Memory B cell (primary cell): ENCODE measurements at regions not wholly inside any gene's neighbourhood (a gene's known extent, or its start where the extent isn't known, plus 50 kb on each side); places are given as distances from the start of the nearest gene placed in this dataset.

ENCODE experiments used
- ATAC-seq: fragments of 150-1000 bp; cut with Tn5 transposase; 2 replicates; pipeline ENCODE4 v1.10.0; 2021; ENCODE audit warnings: low read depth, mild to moderate bottlenecking, moderate library complexity
- DNase-seq, 2 donors: peaks; one replicate each; pipeline ENCODE4 v3.0.0; 2022; ENCODE audit warnings: low spot score in 2 of 2
- H3K27ac Mint-ChIP-seq: one replicate; pipeline ENCODE4 v1.8.0; 2022; ENCODE audit warnings: mild to moderate bottlenecking, moderate library complexity, mixed read lengths
- H3K27me3 Mint-ChIP-seq: one replicate; pipeline ENCODE4 v1.8.0; 2022; ENCODE audit warnings: mixed read lengths
- H3K36me3 Mint-ChIP-seq: one replicate; pipeline ENCODE4 v1.8.0; 2022; ENCODE audit warnings: mild to moderate bottlenecking, mixed read lengths
- H3K4me1 Mint-ChIP-seq: one replicate; pipeline ENCODE4 v1.8.0; 2022; ENCODE audit warnings: mixed read lengths
- H3K4me3 Mint-ChIP-seq: one replicate; pipeline ENCODE4 v1.8.0; 2022; ENCODE audit warnings: mild to moderate bottlenecking, moderate library complexity, mixed read lengths
- H3K9me3 Mint-ChIP-seq: one replicate; pipeline ENCODE4 v1.8.0; 2022; ENCODE audit warnings: mixed read lengths

DNA sequence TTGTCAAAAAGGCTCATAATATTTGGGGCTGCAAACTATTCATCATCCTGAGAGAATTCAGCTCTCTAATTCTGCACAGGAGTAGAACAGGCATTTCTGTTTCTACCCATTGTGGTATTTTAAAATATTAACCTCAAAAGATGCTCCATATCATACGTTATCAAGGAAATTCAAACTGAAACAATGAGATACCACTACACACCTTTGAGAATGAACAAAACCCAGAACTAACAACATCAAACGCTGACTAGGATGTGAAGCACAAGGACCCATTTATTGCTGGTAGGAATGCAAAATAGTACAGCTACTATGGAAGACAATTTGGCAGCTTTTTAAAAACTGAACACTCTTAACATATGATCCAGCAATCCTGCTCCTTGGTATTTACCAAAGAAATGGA lies 171.8 kb downstream of the DUSP6 start:
- Mint-ChIP-seq H3K4me3 (no peak overlapping the region), H3K36me3 (no peaks in the 10 kb centered on the region), H3K27me3 (peaks cover 4% of the 10 kb centered on the region), H3K4me1 (peaks cover 4% of the 10 kb centered on the region), H3K9me3 (no peaks in the 10 kb centered on the region), H3K27ac (no peak overlapping the region)
- ATAC-seq = no peak
- no peak for DNase-seq

GRCh38 chr12:89179983-89180382 lies 172.3 kb downstream of the DUSP6 start:
- H3K9me3 Mint-ChIP-seq = no peaks in the 10 kb centered on the region
- H3K4me3 Mint-ChIP-seq = no peak overlapping the region
- H3K4me1 Mint-ChIP-seq = peaks cover 4% of the 10 kb centered on the region
- DNase-seq = no peak
- no peaks in the 10 kb centered on the region for H3K36me3 Mint-ChIP-seq
- H3K27ac Mint-ChIP-seq = no peak overlapping the region
- no peak for ATAC-seq
- peaks cover 4% of the 10 kb centered on the region for H3K27me3 Mint-ChIP-seq

DNA sequence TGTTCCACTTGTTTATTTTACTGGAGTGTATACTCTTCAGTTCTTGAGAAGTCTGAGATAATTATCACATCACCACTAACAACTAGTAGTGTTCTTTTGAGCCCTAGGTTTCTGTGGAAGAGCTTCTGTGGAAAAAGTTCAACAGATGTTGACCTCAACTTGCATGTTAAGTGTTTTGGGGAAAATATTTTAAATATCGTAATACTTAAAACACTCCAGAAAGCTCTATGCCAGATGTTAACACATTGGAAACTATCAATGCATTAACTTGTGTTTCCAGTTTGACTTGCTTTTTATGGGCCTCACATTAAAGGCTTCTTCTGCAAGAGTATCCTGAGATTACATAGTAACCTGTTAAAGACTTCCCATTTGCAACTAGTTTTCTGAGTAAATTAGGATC lies 173.1 kb downstream of the DUSP6 start:
- ATAC-seq (no peak), DNase-seq (no peak)
- no peak overlapping the region for H3K27ac Mint-ChIP-seq
- no peaks in the 10 kb centered on the region for H3K36me3 Mint-ChIP-seq
- no peak overlapping the region for H3K4me3 Mint-ChIP-seq
- H3K27me3 Mint-ChIP-seq = peaks cover 4% of the 10 kb centered on the region
- peaks cover 4% of the 10 kb centered on the region for H3K4me1 Mint-ChIP-seq
- H3K9me3 Mint-ChIP-seq = no peaks in the 10 kb centered on the region

GRCh38 chr12:89177802-89178395 lies 174.4 kb downstream of the DUSP6 start:
- ATAC-seq (no peak), DNase-seq (no peak)
- no peak overlapping the region for H3K27ac Mint-ChIP-seq
- H3K4me1 Mint-ChIP-seq = peaks cover 4% of the 10 kb centered on the region
- H3K9me3 Mint-ChIP-seq = no peaks in the 10 kb centered on the region
- no peak overlapping the region for H3K4me3 Mint-ChIP-seq
- no peaks in the 10 kb centered on the region for H3K36me3 Mint-ChIP-seq
- H3K27me3 Mint-ChIP-seq = peaks cover 4% of the 10 kb centered on the region

DNA sequence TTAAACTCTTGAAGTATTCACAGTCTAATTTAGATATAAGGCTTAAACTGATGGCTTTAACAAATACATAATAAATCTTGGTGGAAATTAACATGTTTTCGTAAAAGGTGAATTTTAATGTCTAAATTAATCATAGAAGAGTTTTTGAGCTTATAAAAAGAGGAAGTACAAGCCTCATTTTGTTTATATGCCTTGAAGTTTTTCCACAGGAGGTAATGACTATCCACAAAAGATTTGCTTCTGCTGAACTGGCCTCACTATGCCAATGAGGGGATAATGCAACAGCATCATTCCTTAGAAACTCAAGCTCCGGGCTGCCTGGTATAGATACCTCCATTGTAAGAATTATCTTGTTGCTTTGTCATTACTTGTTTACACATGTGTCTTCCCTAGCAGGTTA lies 175.6 kb downstream of the DUSP6 start:
- peaks cover 2% of the 10 kb centered on the region for H3K4me1 Mint-ChIP-seq
- no peak overlapping the region for H3K27ac Mint-ChIP-seq
- peaks cover 3% of the 10 kb centered on the region for H3K36me3 Mint-ChIP-seq
- no peaks in the 10 kb centered on the region for H3K9me3 Mint-ChIP-seq
- DNase-seq (no peak), ATAC-seq (no peak)
- no peak overlapping the region for H3K4me3 Mint-ChIP-seq
- H3K27me3 Mint-ChIP-seq = peaks cover 3% of the 10 kb centered on the region

GRCh38 chr12:89173678-89174077 lies 178.6 kb downstream of the DUSP6 start:
- peaks cover 2% of the 10 kb centered on the region for H3K4me1 Mint-ChIP-seq
- H3K4me3 Mint-ChIP-seq = no peak overlapping the region

DNA sequence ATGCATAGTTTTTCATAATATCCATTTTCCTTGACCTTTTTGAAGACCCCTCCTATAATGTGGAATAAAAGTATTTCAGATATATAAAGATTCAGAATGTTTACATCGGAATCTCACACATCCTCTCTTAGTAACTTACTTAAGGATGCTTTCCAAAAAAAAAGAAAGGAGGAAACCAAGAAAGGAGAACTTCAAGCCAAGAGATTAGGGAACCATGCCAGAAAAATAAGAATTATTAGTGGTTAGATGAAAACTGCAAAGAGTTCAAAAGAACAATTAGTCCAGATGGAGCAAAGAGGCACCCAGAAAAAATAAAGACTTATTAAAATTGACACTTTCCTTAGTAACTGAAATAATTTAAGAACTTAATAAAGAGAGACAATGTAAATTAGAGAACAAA lies 179.2 kb downstream of the DUSP6 start:
- H3K4me1 Mint-ChIP-seq = peaks cover 5% of the 10 kb centered on the region
- ATAC-seq (no peak), DNase-seq (no peak)
- no peak overlapping the region for H3K27ac Mint-ChIP-seq
- no peaks in the 10 kb centered on the region for H3K27me3 Mint-ChIP-seq
- peaks cover 5% of the 10 kb centered on the region for H3K36me3 Mint-ChIP-seq
- no peak overlapping the region for H3K4me3 Mint-ChIP-seq
- peaks cover 3% of the 10 kb centered on the region for H3K9me3 Mint-ChIP-seq

More at GRCh38 chr12:89173678-89174077, 178.6 kb downstream of the DUSP6 start:
- no peak overlapping the region for H3K27ac Mint-ChIP-seq
- DNase-seq (no peak), ATAC-seq (no peak)
- H3K36me3 Mint-ChIP-seq = peaks cover 5% of the 10 kb centered on the region
- no peaks in the 10 kb centered on the region for H3K27me3 Mint-ChIP-seq
- H3K9me3 Mint-ChIP-seq = peaks cover 3% of the 10 kb centered on the region

DNA sequence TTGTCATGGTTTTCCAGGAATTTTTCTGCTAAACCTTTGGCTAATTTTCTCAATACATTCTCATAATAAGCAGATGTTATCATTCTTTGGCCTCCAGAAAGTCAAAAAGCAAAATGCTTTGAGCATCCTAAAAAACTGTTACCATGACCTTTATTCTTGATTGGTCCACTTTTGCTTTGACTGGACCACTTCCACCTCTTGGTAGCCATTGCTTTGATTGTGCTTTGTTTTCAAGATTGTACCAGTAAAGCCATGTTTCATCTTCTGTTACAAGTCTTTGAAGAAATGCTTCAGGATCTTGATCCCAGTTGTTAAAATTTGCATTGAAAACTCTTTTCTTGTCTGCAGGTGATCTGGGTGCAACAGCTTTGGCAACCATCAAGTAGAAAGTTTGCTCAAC lies 180.1 kb downstream of the DUSP6 start:
- Mint-ChIP-seq H3K36me3 (peaks cover 5% of the 10 kb centered on the region), H3K27me3 (no peaks in the 10 kb centered on the region), H3K4me3 (no peak overlapping the region), H3K9me3 (peaks cover 3% of the 10 kb centered on the region), H3K27ac (no peak overlapping the region), H3K4me1 (peaks cover 10% of the 10 kb centered on the region)
- ATAC-seq (no peak), DNase-seq (no peak)

GRCh38 chr12:89169321-89169720 lies 183.0 kb downstream of the DUSP6 start:
- Mint-ChIP-seq H3K4me1 (peaks cover 22% of the 10 kb centered on the region), H3K27ac (no peak overlapping the region), H3K36me3 (peaks cover 5% of the 10 kb centered on the region), H3K9me3 (peaks cover 3% of the 10 kb centered on the region), H3K4me3 (no peak overlapping the region), H3K27me3 (no peaks in the 10 kb centered on the region)
- ATAC-seq (no peak), DNase-seq (no peak)

DNA sequence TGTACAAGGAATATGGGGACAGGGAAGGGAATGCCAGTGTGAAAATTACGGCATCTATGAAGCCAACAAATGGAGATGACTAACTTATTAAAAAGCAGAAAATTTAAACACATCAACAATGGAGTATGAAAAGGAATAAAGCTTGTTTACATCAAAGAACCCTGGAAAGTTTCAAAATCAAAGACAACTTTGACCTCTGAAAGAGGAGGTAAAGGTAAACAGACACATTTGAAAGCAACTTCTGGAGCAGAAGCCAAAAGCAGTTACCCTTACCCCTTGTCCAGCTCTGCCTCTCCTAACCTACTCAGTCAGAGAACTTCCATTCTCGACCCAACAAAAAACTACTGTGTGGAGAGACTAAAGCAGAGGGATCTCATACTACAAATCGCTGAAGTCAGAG lies 184.3 kb downstream of the DUSP6 start:
- H3K36me3 Mint-ChIP-seq = peaks cover 5% of the 10 kb centered on the region
- peaks cover 22% of the 10 kb centered on the region for H3K4me1 Mint-ChIP-seq
- no peak overlapping the region for H3K27ac Mint-ChIP-seq
- no peaks in the 10 kb centered on the region for H3K27me3 Mint-ChIP-seq
- DNase-seq (no peak), ATAC-seq (no peak)
- no peak overlapping the region for H3K4me3 Mint-ChIP-seq
- peaks cover 3% of the 10 kb centered on the region for H3K9me3 Mint-ChIP-seq

GRCh38 chr12:89166525-89166934 lies 185.8 kb downstream of the DUSP6 start:
- H3K27me3 Mint-ChIP-seq = no peaks in the 10 kb centered on the region
- no peak overlapping the region for H3K27ac Mint-ChIP-seq
- peaks cover 3% of the 10 kb centered on the region for H3K9me3 Mint-ChIP-seq
- ATAC-seq (peak; percentile 88), DNase-seq (peak in 1 of 2 donors; percentile 69)
- H3K36me3 Mint-ChIP-seq = peaks cover 1% of the 10 kb centered on the region
- H3K4me1 Mint-ChIP-seq = peaks cover 22% of the 10 kb centered on the region
- H3K4me3 Mint-ChIP-seq = peak overlapping the region; percentile 24

DNA sequence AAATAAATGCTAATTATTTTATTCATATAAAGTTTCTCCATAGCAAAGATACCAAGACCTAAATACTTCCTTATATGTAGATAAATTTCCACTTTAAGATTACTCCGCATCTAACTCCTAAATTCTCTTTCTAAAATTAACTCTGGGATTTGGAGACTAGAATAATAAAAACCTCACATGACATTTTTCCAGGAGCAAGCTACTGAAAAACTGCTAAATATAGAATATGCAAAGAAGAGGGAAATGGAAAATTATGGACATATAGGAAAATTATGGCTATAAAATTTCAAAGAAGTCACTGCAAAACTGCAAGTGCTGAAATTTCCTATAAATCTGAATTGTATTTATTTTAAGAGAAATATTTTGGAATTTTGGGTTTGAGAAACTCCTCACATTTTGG lies 186.2 kb downstream of the DUSP6 start:
- DNase-seq (no peak), ATAC-seq (no peak)
- peak overlapping the region; percentile 24 for H3K4me3 Mint-ChIP-seq
- peaks cover 22% of the 10 kb centered on the region for H3K4me1 Mint-ChIP-seq
- H3K27ac Mint-ChIP-seq = no peak overlapping the region
- H3K9me3 Mint-ChIP-seq = peaks cover 2% of the 10 kb centered on the region
- no peaks in the 10 kb centered on the region for H3K36me3 Mint-ChIP-seq
- no peaks in the 10 kb centered on the region for H3K27me3 Mint-ChIP-seq

DNA sequence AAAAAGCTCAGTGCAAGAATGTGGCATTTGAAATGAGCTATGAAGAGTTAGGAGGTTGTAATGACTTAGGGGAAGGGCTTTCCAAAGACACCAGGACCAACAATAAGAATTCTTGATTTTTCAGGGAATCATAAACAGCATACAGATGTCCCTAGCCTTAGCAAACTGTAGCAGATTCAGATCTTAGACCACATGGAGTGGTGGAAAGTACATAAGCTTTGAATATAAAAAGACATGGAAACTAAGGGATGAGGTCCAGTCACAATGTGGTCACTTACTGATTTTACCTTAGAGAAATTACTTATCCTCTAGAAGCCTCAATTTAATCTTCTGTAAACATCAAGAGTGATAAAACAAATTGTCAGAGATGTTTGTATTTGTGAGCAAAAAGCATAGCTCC lies 186.6 kb downstream of the DUSP6 start:
- H3K9me3 Mint-ChIP-seq = peaks cover 2% of the 10 kb centered on the region
- no peaks in the 10 kb centered on the region for H3K36me3 Mint-ChIP-seq
- H3K4me3 Mint-ChIP-seq = no peak overlapping the region
- no peak overlapping the region for H3K27ac Mint-ChIP-seq
- H3K27me3 Mint-ChIP-seq = no peaks in the 10 kb centered on the region
- no peak for ATAC-seq
- DNase-seq = no peak
- H3K4me1 Mint-ChIP-seq = peaks cover 22% of the 10 kb centered on the region

GRCh38 chr12:89163918-89164317 lies 188.4 kb downstream of the DUSP6 start:
- DNase-seq (no peak), ATAC-seq (no peak)
- Mint-ChIP-seq H3K4me3 (no peak overlapping the region), H3K9me3 (no peaks in the 10 kb centered on the region), H3K27me3 (no peaks in the 10 kb centered on the region), H3K27ac (no peak overlapping the region), H3K36me3 (no peaks in the 10 kb centered on the region), H3K4me1 (peaks cover 22% of the 10 kb centered on the region)

DNA sequence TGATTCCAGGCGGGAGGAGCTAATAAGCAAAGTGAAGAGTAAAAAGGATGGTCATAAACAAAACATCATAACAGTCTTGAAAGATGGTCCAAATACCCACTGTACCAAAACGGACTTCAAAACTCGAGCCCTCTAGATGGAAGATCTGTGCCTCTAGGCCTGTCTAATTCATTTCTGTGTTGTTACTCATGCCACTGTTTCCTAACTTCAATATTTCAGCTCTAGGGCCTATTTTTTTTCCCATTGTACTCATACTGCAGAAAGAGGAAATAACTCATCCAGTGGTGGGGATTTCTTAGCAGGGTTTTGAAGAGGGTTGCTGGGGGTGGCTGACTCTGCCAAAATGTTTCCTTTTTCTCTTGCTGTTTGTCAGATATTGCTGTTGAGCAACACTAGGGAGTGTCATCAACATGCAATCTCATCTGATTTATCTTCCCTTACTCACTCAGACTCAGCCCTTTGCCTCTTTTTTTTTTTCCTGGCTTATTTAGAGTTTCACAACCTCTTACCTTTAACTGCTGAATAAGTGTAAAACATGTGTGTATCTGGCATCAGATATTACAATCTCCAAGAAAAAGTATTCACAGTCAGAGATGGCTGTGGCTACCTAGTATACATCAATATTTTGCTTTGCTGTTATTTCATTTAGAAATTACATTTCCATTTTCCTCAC lies 189.6 kb downstream of the DUSP6 start:
- no peaks in the 10 kb centered on the region for H3K27me3 Mint-ChIP-seq
- DNase-seq = peak in 1 of 2 donors; percentile 32
- H3K4me1 Mint-ChIP-seq = peaks cover 19% of the 10 kb centered on the region
- peak; percentile 55 for ATAC-seq
- H3K4me3 Mint-ChIP-seq = no peak overlapping the region
- H3K27ac Mint-ChIP-seq = no peak overlapping the region
- H3K9me3 Mint-ChIP-seq = no peaks in the 10 kb centered on the region
- H3K36me3 Mint-ChIP-seq = no peaks in the 10 kb centered on the region
